A549 (cell line): ENCODE measurements at regions not wholly inside any gene's neighbourhood (a gene's known extent, or its start where the extent isn't known, plus 50 kb on each side); places are given as distances from the start of the nearest gene placed in this dataset.

Source experiments
- EP300 ChIP-seq, 2 experiments: fragments of >200 bp; sonication (Bioruptor Twin); formaldehyde crosslinking; IDR thresholded peaks; 2 replicates in 1 of 2; 3 replicates in 1 of 2; pipeline ENCODE4 v1.6.1; 2016 to 2017
- PBX3 ChIP-seq: IDR thresholded peaks from 2 replicates; pipeline ENCODE4 v1.6.1; 2012
- PHF8 ChIP-seq: fragments of 200-600 bp; sonication (generic); IDR thresholded peaks from 2 replicates; pipeline ENCODE4 v1.6.1; 2016; ENCODE audit warnings: low read depth, mild to moderate bottlenecking, antibody characterized with exemption, moderate library complexity, borderline replicate concordance
- POLR2A ChIP-seq: IDR thresholded peaks from 2 replicates; pipeline ENCODE4 v1.6.1; 2012; ENCODE audit warnings: mild to moderate bottlenecking, low read length
- RCOR1 ChIP-seq: fragments of 150-350 bp; IDR thresholded peaks from 2 replicates; pipeline ENCODE4 v1.6.1; 2014; ENCODE audit warnings: antibody characterized with exemption, low read length, low read depth
- TF ChIP-seq, protein P1 (sequence below): fragments of 200-600 bp; sonication (generic); IDR thresholded peaks from 2 replicates; pipeline ENCODE4 v1.6.1; 2016; ENCODE audit warnings: antibody characterized with exemption, mild to moderate bottlenecking, moderate library complexity
- TF ChIP-seq, protein P2 (sequence below): IDR thresholded peaks from 2 replicates; pipeline ENCODE4 v1.6.1; 2012; ENCODE audit warnings: low read depth, borderline replicate concordance
- TF ChIP-seq, protein P3 (sequence below): fragments of >200 bp; sonication (Bioruptor Twin); formaldehyde crosslinking; IDR thresholded peaks from 3 replicates; pipeline ENCODE4 v1.5.1; 2016

DNA sequence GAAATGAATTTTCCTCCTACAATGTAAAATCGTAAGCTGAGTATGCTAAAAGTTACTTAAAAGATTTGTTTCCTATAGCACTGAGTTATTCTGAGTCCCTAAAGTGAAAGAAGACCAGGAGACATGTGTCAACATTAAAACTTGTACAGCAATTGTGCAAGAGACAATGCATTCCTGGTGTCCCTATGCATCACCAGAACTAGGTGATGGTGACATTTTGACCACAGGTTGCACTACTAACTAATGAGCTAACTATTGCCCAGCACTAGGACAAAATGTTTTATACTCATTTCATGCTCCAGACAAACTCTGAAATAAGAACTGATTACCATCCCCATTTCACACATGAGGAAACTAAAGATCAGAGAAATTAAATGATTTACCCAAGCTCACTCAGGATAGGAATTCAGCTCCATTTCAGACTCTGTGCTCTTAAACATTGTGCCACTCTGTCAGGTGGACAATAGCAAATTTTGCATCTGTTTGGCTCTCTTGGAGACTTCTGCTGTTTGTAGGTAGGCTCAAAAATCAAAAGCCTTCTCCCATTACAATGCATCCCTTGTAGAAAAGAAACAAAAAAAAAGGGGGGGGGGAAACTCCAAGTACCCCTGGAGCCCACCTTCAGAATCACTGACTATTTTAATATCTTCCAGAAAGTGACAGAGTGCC is 269.2 kb downstream of the ACTL7B start:
- TF ChIP-seq PBX3 (no peak), RCOR1 (no peak), EP300 (IDR thresholded peaks at IDR 0.05) (no peak), POLR2A (no peak), PHF8 (no peak)
- TF ChIP-seq, protein P1, sequence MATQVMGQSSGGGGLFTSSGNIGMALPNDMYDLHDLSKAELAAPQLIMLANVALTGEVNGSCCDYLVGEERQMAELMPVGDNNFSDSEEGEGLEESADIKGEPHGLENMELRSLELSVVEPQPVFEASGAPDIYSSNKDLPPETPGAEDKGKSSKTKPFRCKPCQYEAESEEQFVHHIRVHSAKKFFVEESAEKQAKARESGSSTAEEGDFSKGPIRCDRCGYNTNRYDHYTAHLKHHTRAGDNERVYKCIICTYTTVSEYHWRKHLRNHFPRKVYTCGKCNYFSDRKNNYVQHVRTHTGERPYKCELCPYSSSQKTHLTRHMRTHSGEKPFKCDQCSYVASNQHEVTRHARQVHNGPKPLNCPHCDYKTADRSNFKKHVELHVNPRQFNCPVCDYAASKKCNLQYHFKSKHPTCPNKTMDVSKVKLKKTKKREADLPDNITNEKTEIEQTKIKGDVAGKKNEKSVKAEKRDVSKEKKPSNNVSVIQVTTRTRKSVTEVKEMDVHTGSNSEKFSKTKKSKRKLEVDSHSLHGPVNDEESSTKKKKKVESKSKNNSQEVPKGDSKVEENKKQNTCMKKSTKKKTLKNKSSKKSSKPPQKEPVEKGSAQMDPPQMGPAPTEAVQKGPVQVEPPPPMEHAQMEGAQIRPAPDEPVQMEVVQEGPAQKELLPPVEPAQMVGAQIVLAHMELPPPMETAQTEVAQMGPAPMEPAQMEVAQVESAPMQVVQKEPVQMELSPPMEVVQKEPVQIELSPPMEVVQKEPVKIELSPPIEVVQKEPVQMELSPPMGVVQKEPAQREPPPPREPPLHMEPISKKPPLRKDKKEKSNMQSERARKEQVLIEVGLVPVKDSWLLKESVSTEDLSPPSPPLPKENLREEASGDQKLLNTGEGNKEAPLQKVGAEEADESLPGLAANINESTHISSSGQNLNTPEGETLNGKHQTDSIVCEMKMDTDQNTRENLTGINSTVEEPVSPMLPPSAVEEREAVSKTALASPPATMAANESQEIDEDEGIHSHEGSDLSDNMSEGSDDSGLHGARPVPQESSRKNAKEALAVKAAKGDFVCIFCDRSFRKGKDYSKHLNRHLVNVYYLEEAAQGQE = no peak
- TF ChIP-seq, protein P2, sequence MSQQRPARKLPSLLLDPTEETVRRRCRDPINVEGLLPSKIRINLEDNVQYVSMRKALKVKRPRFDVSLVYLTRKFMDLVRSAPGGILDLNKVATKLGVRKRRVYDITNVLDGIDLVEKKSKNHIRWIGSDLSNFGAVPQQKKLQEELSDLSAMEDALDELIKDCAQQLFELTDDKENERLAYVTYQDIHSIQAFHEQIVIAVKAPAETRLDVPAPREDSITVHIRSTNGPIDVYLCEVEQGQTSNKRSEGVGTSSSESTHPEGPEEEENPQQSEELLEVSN = no peak
- TF ChIP-seq, protein P3, sequence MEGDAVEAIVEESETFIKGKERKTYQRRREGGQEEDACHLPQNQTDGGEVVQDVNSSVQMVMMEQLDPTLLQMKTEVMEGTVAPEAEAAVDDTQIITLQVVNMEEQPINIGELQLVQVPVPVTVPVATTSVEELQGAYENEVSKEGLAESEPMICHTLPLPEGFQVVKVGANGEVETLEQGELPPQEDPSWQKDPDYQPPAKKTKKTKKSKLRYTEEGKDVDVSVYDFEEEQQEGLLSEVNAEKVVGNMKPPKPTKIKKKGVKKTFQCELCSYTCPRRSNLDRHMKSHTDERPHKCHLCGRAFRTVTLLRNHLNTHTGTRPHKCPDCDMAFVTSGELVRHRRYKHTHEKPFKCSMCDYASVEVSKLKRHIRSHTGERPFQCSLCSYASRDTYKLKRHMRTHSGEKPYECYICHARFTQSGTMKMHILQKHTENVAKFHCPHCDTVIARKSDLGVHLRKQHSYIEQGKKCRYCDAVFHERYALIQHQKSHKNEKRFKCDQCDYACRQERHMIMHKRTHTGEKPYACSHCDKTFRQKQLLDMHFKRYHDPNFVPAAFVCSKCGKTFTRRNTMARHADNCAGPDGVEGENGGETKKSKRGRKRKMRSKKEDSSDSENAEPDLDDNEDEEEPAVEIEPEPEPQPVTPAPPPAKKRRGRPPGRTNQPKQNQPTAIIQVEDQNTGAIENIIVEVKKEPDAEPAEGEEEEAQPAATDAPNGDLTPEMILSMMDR = no peak
